NCI-H2196 (cell line): ENCODE measurements at regions not wholly inside any gene's neighbourhood (a gene's known extent, or its start where the extent isn't known, plus 50 kb on each side); places are given as distances from the start of the nearest gene placed in this dataset.

Source experiments
- DNase-seq: peaks from one replicate; lab custom pipeline; 2025; ENCODE audit not compliant: unreplicated experiment; lab: John Stamatoyannopoulos, UW

- peak; percentile 93 for DNase-seq
Observed at GRCh38 chr12:127559349-127560040, 707.5 kb upstream of the TMEM132C start.

- no peak for DNase-seq
Observed at GRCh38 chr12:127560041-127560478, 706.9 kb upstream of the TMEM132C start.

- DNase-seq = no peak
Observed at GRCh38 chr12:127562816-127563215, 704.2 kb upstream of the TMEM132C start.

- DNase-seq = no peak
Observed at GRCh38 chr12:127565241-127565640, 701.7 kb upstream of the TMEM132C start.

GRCh38 chr12:127567531-127567930 is 699.4 kb upstream of the TMEM132C start:
- DNase-seq = no peak

- DNase-seq = no peak
Observed at GRCh38 chr12:127570387-127570786, 696.6 kb upstream of the TMEM132C start.

GRCh38 chr12:127570793-127571360 is 696.1 kb upstream of the TMEM132C start:
- DNase-seq = no peak

- no peak for DNase-seq
Observed at GRCh38 chr12:127571578-127571977, 695.4 kb upstream of the TMEM132C start.

GRCh38 chr12:127579446-127579845 is 687.5 kb upstream of the TMEM132C start:
- no peak for DNase-seq

GRCh38 chr12:127582074-127582473 is 684.9 kb upstream of the TMEM132C start:
- no peak for DNase-seq

- DNase-seq = no peak
Observed at GRCh38 chr12:127583041-127583440, 683.9 kb upstream of the TMEM132C start.

GRCh38 chr12:127588249-127588648 is 678.7 kb upstream of the TMEM132C start:
- no peak for DNase-seq

- DNase-seq = no peak
Observed at GRCh38 chr12:127589541-127589940, 677.4 kb upstream of the TMEM132C start.

- no peak for DNase-seq
Observed at GRCh38 chr12:127590868-127591267, 676.1 kb upstream of the TMEM132C start.

GRCh38 chr12:127592245-127592644 is 674.7 kb upstream of the TMEM132C start:
- no peak for DNase-seq

- DNase-seq = no peak
Observed at GRCh38 chr12:127594351-127594970, 672.5 kb upstream of the TMEM132C start.

- no peak for DNase-seq
Observed at GRCh38 chr12:127595506-127595905, 671.5 kb upstream of the TMEM132C start.

- DNase-seq = no peak
Observed at GRCh38 chr12:127596891-127597290, 670.1 kb upstream of the TMEM132C start.

GRCh38 chr12:127599436-127599835 is 667.5 kb upstream of the TMEM132C start:
- no peak for DNase-seq

GRCh38 chr12:127600211-127600610 is 666.8 kb upstream of the TMEM132C start:
- no peak for DNase-seq

GRCh38 chr12:127606476-127607015 is 660.4 kb upstream of the TMEM132C start:
- DNase-seq = no peak

GRCh38 chr12:127607146-127607725 is 659.7 kb upstream of the TMEM132C start:
- no peak for DNase-seq
